ENCODE measurements at regions not wholly inside any gene's neighbourhood (a gene's known extent, or its start where the extent isn't known, plus 50 kb on each side); places are given as distances from the start of the nearest gene placed in this dataset.

GRCh38 chr5:2603272-2603575 lies 148.3 kb downstream of the IRX2 start:
- H3K4me3 ChIP-seq (ENCODE audit: low read length) = no peak overlapping the region
- TF ChIP-seq ZNF274 (IDR thresholded peaks at IDR 0.05; ENCODE audit: low read depth, low read length) = no peak

DNA sequence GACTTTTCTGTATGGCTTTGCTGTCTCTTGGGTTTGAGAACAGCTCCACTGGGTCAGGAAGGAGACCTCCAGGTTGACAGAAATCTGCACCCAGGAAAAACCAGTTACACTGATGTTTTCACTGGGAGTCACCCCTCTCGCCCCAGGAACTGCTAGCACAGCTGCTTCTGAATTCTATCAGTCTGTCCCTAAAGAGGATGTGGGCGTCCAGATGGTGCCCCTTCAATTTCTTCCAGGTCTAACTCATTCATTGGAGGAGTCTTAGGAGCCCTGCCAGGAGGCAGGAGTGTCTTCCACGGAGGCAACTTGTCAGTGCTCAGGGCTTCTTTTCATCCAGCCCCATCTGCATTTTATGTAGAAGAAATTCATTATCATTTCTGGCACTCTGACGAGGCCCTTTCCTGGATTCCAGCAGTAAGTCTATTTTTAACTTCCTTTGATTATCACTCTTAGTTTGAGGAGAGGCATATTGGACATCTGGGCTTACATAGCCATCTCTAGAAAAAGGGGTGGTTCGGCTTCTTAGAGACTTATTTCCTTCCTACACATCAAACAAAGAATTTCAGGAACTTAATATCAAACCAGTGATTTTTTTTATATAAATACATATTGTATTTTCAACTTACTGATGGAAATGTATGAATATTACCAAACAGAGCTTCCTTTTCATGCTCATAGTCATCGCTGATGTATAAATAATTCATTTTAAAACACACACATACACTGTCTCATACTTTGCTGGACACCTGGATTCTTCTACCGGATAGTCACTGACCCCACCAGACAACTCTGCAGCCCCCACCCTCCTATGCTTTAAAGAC lies 148.8 kb downstream of the IRX2 start:
- no peak for TF ChIP-seq ZNF274 (IDR thresholded peaks at IDR 0.05; ENCODE audit: low read depth, low read length)
- no peak overlapping the region for H3K4me3 ChIP-seq (ENCODE audit: low read length)

DNA sequence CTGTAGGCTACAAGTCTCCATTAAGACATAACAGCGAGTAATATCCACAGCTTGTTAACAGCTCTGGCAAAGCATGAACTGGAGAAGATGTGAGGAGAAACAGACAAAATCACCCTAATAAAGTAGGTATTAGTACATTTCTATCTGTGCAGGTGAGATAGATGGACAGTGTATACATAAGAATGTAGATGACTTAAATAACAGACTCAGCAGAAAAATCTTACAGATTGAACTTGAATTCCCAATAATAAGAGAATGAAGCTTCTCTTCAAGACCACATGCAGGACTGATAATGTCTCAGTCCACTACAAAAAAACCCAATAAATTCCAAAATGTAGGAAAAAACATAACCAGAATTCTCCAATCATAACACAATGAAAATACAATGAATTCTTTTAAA lies 153.0 kb downstream of the IRX2 start:
- no peak overlapping the region for H3K4me3 ChIP-seq (ENCODE audit: low read length)
- TF ChIP-seq ZNF274 (IDR thresholded peaks at IDR 0.05; ENCODE audit: low read depth, low read length) = no peak

DNA sequence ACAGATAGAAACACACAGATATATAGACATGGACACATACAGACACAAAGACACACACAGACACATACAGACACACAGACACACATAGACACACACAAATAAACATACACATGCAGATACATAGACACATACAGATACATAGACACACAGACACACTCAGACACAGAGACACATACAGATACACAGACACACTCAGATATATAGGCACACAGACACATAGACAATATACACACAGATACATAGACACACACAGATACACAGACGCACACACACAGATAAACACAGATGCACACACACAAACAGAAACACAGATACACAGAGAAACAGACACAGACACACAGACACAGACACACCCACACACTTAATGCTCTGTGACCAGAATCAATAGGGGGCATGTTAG lies 156.8 kb downstream of the IRX2 start:
- no peak overlapping the region for H3K4me3 ChIP-seq (ENCODE audit: low read length)
- no peak for TF ChIP-seq ZNF274 (IDR thresholded peaks at IDR 0.05; ENCODE audit: low read depth, low read length)

- no peak for TF ChIP-seq ZNF274 (IDR thresholded peaks at IDR 0.05; ENCODE audit: low read depth, low read length)
- no peak overlapping the region for H3K4me3 ChIP-seq (ENCODE audit: low read length)
Observed at GRCh38 chr5:2592766-2593165, 158.7 kb downstream of the IRX2 start.

DNA sequence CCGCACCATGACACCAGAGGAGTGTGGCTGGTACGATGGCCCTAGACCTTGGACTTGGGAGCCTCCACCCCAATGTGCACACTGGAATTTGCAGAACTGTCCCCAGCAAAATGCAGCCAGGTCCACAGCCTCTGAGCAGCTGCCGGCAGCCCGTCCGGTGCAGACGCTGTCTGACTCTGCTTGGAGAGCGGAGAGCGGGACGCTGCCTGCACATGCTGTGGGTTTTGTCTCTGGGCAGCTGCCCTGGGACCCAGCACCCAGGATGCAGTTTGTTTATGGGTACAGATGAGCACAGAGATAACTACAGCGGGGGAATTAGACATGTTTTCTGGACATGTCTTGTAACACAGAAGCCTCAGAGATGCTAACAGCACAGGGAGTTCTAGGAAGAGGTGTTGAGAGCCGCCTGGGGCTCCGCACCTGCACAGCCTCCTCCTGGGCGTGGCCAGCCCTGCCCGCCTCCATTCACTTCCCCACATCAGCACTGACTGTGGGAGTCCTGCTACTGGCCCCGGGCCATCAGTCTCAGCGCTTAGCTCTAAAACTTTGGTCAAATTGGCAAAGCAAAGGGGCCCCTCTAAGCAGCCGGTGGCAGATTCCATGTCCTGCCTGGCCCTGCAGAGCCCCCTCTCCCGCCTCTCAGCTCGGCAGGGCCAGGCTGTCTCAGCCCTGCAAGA lies 159.6 kb downstream of the IRX2 start:
- TF ChIP-seq ZNF274 (IDR thresholded peaks at IDR 0.05; ENCODE audit: low read depth, low read length) = no peak

DNA sequence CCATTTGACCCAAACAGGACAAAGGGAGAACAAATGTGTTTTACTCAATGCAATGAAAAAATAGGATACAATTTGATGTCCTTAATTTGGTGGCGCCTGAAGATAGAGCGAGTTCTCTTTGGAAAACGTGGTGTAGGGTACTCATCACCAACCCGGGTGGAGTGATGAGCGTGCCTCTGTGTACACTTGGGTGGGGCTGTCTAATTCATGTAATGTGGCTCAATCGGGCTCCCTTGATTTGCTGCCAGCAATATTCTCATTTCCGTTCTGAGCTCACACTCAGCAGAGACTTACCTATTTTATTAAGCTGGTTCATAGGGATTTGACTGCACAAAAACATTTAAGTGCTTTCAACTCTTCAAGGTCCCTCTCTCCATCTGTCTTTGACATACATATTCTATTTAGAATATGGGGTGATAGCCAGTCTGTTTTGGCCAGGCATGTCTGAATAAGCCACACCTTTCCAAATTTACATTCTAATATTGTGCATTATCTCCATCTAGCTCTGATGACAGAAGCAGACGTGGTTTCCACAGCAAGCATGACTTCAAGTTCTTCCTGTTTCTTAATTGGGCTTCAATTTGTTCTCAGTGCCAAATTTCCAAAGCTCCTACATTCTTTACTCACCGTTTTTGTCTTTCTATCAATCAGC lies 162.5 kb downstream of the IRX2 start:
- no peak overlapping the region for H3K4me3 ChIP-seq (ENCODE audit: low read length)
- TF ChIP-seq ZNF274 (IDR thresholded peaks at IDR 0.05; ENCODE audit: low read depth, low read length) = no peak

More for the DNA sequence above, 159.6 kb downstream of the IRX2 start:
- H3K4me3 ChIP-seq (ENCODE audit: low read length) = no peak overlapping the region

GRCh38 chr5:2587189-2588031 lies 164.1 kb downstream of the IRX2 start:
- no peak overlapping the region for H3K4me3 ChIP-seq (ENCODE audit: low read length)
- TF ChIP-seq ZNF274 (IDR thresholded peaks at IDR 0.05; ENCODE audit: low read depth, low read length) = no peak

GRCh38 chr5:2586016-2586715 lies 165.3 kb downstream of the IRX2 start:
- H3K4me3 ChIP-seq (ENCODE audit: low read length) = no peak overlapping the region
- no peak for TF ChIP-seq ZNF274 (IDR thresholded peaks at IDR 0.05; ENCODE audit: low read depth, low read length)

GRCh38 chr5:2584579-2585269 lies 166.8 kb downstream of the IRX2 start:
- no peak for TF ChIP-seq ZNF274 (IDR thresholded peaks at IDR 0.05; ENCODE audit: low read depth, low read length)
- H3K4me3 ChIP-seq (ENCODE audit: low read length) = no peak overlapping the region

DNA sequence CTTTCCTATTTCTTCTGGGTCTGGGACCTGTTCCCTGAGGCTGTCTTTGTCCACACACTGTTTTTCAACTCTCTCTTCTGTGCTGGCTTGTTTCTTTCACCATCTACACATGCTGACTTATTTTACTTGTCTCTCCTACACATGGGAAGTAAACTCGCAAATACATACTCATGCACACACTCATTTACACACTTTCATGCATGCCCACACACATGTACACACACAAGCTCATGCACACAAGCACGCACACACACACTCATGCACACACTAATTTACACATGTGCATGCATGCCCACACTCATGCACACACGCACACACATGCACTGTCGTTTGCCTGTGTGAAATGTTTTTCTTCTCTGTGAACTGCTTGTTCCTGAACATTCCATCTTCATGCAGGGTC lies 169.0 kb downstream of the IRX2 start:
- no peak for TF ChIP-seq ZNF274 (IDR thresholded peaks at IDR 0.05; ENCODE audit: low read depth, low read length)
- H3K4me3 ChIP-seq (ENCODE audit: low read length) = no peak overlapping the region

DNA sequence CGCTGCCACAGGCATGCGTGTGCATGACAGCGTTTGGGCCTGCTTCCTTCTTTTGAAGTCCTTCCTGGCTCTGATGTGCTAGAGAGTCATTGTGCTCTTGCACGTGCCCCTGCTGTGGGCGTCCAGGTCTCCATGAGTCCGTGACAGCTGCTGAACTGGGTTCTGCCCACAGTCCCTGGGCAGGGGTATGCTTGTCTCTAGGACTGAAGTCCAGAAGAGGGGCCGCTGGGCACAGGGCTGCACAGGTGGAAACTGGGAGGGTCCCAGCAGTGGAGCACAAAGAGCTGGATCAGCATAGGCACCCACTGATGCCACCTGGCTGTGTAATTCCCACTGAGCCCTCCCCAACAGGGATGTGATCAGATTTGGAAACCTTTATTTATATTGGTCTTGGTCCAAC lies 169.4 kb downstream of the IRX2 start:
- H3K4me3 ChIP-seq (ENCODE audit: low read length) = no peak overlapping the region
- no peak for TF ChIP-seq ZNF274 (IDR thresholded peaks at IDR 0.05; ENCODE audit: low read depth, low read length)

DNA sequence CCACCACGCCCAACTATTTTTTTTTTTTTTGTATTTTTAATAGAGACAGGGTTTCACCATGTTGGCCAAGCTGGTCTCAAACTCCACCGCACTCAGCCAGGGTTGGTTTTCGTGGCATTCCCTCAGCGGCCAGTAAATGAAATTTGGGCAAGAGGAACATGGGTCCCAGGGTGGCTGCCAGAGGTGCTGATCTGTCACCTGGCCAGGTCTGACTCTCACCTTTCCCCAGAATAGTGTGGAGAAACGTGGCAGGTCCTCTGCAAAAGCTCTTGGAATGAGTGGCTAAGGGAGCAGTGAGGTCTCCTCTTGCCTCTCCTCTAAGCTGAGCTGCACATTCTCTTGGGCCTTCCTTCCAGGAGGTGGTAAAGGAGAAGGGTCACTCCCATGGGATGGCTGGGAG lies 170.1 kb downstream of the IRX2 start:
- H3K4me3 ChIP-seq (ENCODE audit: low read length) = no peak overlapping the region
- no peak for TF ChIP-seq ZNF274 (IDR thresholded peaks at IDR 0.05; ENCODE audit: low read depth, low read length)

All from GM08714 (cell line).